HG03103 (cell line): ENCODE measurements at regions not wholly inside any gene's neighbourhood (a gene's known extent, or its start where the extent isn't known, plus 50 kb on each side); places are given as distances from the start of the nearest gene placed in this dataset.

Experiments used
- ATAC-seq: cut with Tn5 transposase; IDR thresholded peaks from one replicate; pipeline ENCODE4 v1.9.1; 2021; ENCODE audit warnings: low read depth; ENCODE audit not compliant: unreplicated experiment

- ATAC-seq: no peak
Observed at GRCh38 chr11:27783701-27784355, 83.6 kb upstream of the BDNF start.

GRCh38 chr11:27777033-27777432, 76.8 kb upstream of the BDNF start:
- ATAC-seq: no peak

- no peak for ATAC-seq
Observed at GRCh38 chr11:27773884-27774283, 73.6 kb upstream of the BDNF start.

- ATAC-seq: no peak
Observed at GRCh38 chr11:27771516-27771915, 71.3 kb upstream of the BDNF start.

- no peak for ATAC-seq
Observed at GRCh38 chr11:27770576-27770975, 70.3 kb upstream of the BDNF start.

GRCh38 chr11:27763736-27764135, 63.5 kb upstream of the BDNF start:
- ATAC-seq: no peak

GRCh38 chr11:27761356-27761755, 61.1 kb upstream of the BDNF start:
- no peak for ATAC-seq

GRCh38 chr11:27757953-27758352, 57.7 kb upstream of the BDNF start:
- no peak for ATAC-seq

GRCh38 chr11:27754035-27755017, 54.1 kb upstream of the BDNF start:
- no peak for ATAC-seq
